ENCODE measurements at regions not wholly inside any gene's neighbourhood (a gene's known extent, or its start where the extent isn't known, plus 50 kb on each side); places are given as distances from the start of the nearest gene placed in this dataset.
"Not testable (repeated sequence)": the region's sequence is repeated elsewhere in the genome, so short reads cannot be mapped to it uniquely, and the experiment has no call there.

- no peak for DNase-seq (ENCODE audit: low spot score in 2 of 2)
- intact Hi-C loops (cut with DNase I; ENCODE audit: low total_unique reads), result no loop called here
- 77 to 88% methylated on average over 2 of the region's 2 CpGs for WGBS, 2 donors
Observed at GRCh38 chr12:76664731-76665130, 99.2 kb upstream of the ZDHHC17 start.

GRCh38 chr12:76666290-76666835 lies 97.6 kb upstream of the ZDHHC17 start:
- H3K4me3 ChIP-seq (ENCODE audit: low read depth, poor library complexity, severe bottlenecking), result no peak overlapping the region
- no peak for DNase-seq (ENCODE audit: low spot score in 2 of 2)
- intact Hi-C loops (cut with DNase I; ENCODE audit: low total_unique reads), result no loop called here
- TF ChIP-seq, protein P1, sequence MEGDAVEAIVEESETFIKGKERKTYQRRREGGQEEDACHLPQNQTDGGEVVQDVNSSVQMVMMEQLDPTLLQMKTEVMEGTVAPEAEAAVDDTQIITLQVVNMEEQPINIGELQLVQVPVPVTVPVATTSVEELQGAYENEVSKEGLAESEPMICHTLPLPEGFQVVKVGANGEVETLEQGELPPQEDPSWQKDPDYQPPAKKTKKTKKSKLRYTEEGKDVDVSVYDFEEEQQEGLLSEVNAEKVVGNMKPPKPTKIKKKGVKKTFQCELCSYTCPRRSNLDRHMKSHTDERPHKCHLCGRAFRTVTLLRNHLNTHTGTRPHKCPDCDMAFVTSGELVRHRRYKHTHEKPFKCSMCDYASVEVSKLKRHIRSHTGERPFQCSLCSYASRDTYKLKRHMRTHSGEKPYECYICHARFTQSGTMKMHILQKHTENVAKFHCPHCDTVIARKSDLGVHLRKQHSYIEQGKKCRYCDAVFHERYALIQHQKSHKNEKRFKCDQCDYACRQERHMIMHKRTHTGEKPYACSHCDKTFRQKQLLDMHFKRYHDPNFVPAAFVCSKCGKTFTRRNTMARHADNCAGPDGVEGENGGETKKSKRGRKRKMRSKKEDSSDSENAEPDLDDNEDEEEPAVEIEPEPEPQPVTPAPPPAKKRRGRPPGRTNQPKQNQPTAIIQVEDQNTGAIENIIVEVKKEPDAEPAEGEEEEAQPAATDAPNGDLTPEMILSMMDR (IDR thresholded peaks at IDR 0.05), result no peak
- WGBS, 2 donors, result 44 to 63% methylated on average over 6 of the region's 6 CpGs

More at GRCh38 chr12:76664731-76665130, 99.2 kb upstream of the ZDHHC17 start:
- no peak overlapping the region for H3K4me3 ChIP-seq (ENCODE audit: low read depth, poor library complexity, severe bottlenecking)
- TF ChIP-seq POLR2A (IDR thresholded peaks at IDR 0.05), result no peak
- TF ChIP-seq, protein P1 (IDR thresholded peaks at IDR 0.05), result no peak

- H3K4me3 ChIP-seq (ENCODE audit: low read depth, poor library complexity, severe bottlenecking), result no peak overlapping the region
- intact Hi-C loops (cut with DNase I; ENCODE audit: low total_unique reads), result no loop called here
- no peak for TF ChIP-seq POLR2A (IDR thresholded peaks at IDR 0.05)
- TF ChIP-seq, protein P1 (IDR thresholded peaks at IDR 0.05), result no peak
- WGBS, 2 donors, result 80 to 86% methylated on average over 2 of the region's 2 CpGs
- DNase-seq (ENCODE audit: low spot score in 2 of 2), result no peak
Observed at GRCh38 chr12:76669981-76670380, 93.9 kb upstream of the ZDHHC17 start.

GRCh38 chr12:76670776-76671175 lies 93.1 kb upstream of the ZDHHC17 start:
- 38 to 39% methylated on average over 1 of the region's 1 CpG for WGBS, 2 donors
- no peak for DNase-seq (ENCODE audit: low spot score in 2 of 2)
- TF ChIP-seq POLR2A (IDR thresholded peaks at IDR 0.05), result no peak
- TF ChIP-seq, protein P1 (IDR thresholded peaks at IDR 0.05), result no peak
- intact Hi-C loops (cut with DNase I; ENCODE audit: low total_unique reads), result no loop called here
- no peak overlapping the region for H3K4me3 ChIP-seq (ENCODE audit: low read depth, poor library complexity, severe bottlenecking)

DNA sequence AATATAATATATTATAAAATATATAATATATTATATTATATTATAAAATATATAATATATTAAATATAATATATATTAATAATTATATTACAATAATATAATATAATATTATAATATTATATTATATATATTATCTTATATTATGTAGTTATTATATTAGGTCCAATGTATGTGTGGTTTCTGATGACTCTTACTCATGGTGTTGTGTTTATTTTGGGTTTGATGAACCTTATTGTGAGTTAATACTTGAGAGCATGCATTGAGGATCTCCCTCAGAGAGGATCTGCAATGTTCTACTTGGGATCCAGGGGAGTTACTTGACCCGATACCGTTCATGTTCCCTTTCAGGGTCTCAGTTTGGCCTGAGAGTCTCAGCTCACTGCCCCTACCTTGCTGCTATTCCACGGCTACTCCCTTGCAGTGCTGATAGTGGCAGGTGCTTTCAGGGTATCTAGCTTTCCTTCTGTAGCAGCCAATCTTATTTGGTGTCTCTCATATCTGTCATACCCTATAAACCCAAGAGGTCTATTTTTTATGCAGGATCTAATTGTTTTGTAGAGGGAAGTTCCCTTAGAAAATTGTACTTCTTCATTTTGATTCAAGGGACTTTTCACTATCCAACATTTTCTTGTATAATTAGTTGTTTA lies 89.1 kb upstream of the ZDHHC17 start:
- no peak for DNase-seq (ENCODE audit: low spot score in 2 of 2)
- intact Hi-C loops (cut with DNase I; ENCODE audit: low total_unique reads), result no loop called here
- TF ChIP-seq, protein P1 (IDR thresholded peaks at IDR 0.05), result no peak
- TF ChIP-seq POLR2A (IDR thresholded peaks at IDR 0.05), result no peak
- H3K4me3 ChIP-seq (ENCODE audit: low read depth, poor library complexity, severe bottlenecking), result no peak overlapping the region
- WGBS, 2 donors, result 91 to 99% methylated on average over 3 of the region's 3 CpGs

- intact Hi-C loops (cut with DNase I; ENCODE audit: low total_unique reads); H3K4me3 ChIP-seq (ENCODE audit: low read depth, poor library complexity, severe bottlenecking); DNase-seq (ENCODE audit: low spot score in 2 of 2): not testable (repeated sequence)
- WGBS, 2 donors, result 92 to 95% methylated on average over 4 of the region's 4 CpGs
Observed at GRCh38 chr12:76676261-76676660, 87.7 kb upstream of the ZDHHC17 start.

Data from lower leg skin (tissue), 4 donors.